Sigmoid colon (tissue), 4 donors: ENCODE measurements at regions not wholly inside any gene's neighbourhood (a gene's known extent, or its start where the extent isn't known, plus 50 kb on each side); places are given as distances from the start of the nearest gene placed in this dataset.
"Not testable (repeated sequence)": the region's sequence is repeated elsewhere in the genome, so short reads cannot be mapped to it uniquely, and the experiment has no call there.

Experiments used
- EP300 ChIP-seq, 4 donors: sonication (generic); formaldehyde crosslinking; IDR thresholded peaks; one replicate each; pipeline ENCODE4 v1.6.1; 2017; ENCODE audit warnings: antibody characterized with exemption in 4 of 4
- POLR2A ChIP-seq, 2 donors: fragments of 450-650 bp; IDR thresholded peaks; one replicate each; pipeline ENCODE4 v1.6.1; 2016; ENCODE audit warnings: antibody characterized with exemption in 2 of 2, mild to moderate bottlenecking in 2 of 2, moderate library complexity in 2 of 2
- POLR2AphosphoS5 ChIP-seq, 4 donors: sonication (generic); formaldehyde crosslinking; IDR thresholded peaks; one replicate each; pipeline ENCODE4 v1.6.1; 2017; ENCODE audit warnings: antibody characterized with exemption in 4 of 4
- TF ChIP-seq, protein P1 (sequence below), 4 experiments: fragments of 450-650 bp in 3 of 4; fragments of 200-600 bp in 1 of 4; IDR thresholded peaks; one replicate each; pipeline ENCODE4 v1.5.1; 2016 to 2019; ENCODE audit warnings: antibody characterized with exemption in 4 of 4, mild to moderate bottlenecking in 3 of 4, moderate library complexity in 2 of 4

DNA sequence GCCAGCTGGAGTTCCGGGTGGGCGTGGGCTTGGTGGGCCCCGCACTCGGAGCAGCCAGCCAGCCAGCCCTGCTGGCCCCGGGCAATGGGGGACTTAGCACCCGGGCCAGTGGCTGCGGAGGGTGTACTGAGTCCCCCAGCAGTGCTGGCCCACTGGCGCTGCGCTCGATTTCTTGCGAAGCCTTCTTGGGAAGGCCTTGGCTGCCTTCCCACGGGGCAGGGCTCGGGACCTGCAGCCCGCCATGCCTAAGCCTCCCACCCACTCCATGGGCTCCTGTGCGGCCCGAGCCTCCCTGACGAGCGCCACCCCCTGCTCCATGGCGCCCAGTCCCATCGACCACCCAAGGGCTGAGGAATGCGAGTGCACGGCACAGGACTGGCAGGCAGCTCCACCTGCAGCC, 321.6 kb downstream of the SH2D4B start:
- TF ChIP-seq, protein P1, sequence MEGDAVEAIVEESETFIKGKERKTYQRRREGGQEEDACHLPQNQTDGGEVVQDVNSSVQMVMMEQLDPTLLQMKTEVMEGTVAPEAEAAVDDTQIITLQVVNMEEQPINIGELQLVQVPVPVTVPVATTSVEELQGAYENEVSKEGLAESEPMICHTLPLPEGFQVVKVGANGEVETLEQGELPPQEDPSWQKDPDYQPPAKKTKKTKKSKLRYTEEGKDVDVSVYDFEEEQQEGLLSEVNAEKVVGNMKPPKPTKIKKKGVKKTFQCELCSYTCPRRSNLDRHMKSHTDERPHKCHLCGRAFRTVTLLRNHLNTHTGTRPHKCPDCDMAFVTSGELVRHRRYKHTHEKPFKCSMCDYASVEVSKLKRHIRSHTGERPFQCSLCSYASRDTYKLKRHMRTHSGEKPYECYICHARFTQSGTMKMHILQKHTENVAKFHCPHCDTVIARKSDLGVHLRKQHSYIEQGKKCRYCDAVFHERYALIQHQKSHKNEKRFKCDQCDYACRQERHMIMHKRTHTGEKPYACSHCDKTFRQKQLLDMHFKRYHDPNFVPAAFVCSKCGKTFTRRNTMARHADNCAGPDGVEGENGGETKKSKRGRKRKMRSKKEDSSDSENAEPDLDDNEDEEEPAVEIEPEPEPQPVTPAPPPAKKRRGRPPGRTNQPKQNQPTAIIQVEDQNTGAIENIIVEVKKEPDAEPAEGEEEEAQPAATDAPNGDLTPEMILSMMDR (IDR thresholded peaks at IDR 0.05): not testable (repeated sequence)
- TF ChIP-seq POLR2AphosphoS5, POLR2A, EP300 (IDR thresholded peaks at IDR 0.05): not testable (repeated sequence)
